ENCODE measurements at regions not wholly inside any gene's neighbourhood (a gene's known extent, or its start where the extent isn't known, plus 50 kb on each side); places are given as distances from the start of the nearest gene placed in this dataset.

- no peak for TF ChIP-seq POLR2A (IDR thresholded peaks at IDR 0.05; ENCODE audit: low read length)
- no peak for TF ChIP-seq GATA1 (IDR thresholded peaks at IDR 0.05; ENCODE audit: low read depth, low read length)
Observed at GRCh38 chr18:28793901-28794300, 617.0 kb upstream of the CDH2 start.

All from erythroblast (primary cell).